Activated CD8-positive, alpha-beta memory T cell treated with anti-CD3 and anti-CD28 coated beads, Interleukin-2, amount 50 U/mL, for 1 hour (primary cell): ENCODE measurements at regions not wholly inside any gene's neighbourhood (a gene's known extent, or its start where the extent isn't known, plus 50 kb on each side); places are given as distances from the start of the nearest gene placed in this dataset.

Experiments
- DNase-seq: peaks from one replicate; pipeline ENCODE4 v3.0.0-alpha.2; 2020; ENCODE audit errors: extremely low read depth

GRCh38 chr6:167774881-167775280, 51.8 kb upstream of the AFDN start:
- DNase-seq, result no peak

GRCh38 chr6:167776906-167777627, 49.6 kb upstream of the AFDN start:
- no peak for DNase-seq
